Astrocyte (in vitro differentiated cells and primary cell): ENCODE measurements at regions not wholly inside any gene's neighbourhood (a gene's known extent, or its start where the extent isn't known, plus 50 kb on each side); places are given as distances from the start of the nearest gene placed in this dataset.

Experiments
- CTCF ChIP-seq: IDR thresholded peaks from 2 replicates; pipeline ENCODE4 v1.5.1; 2011; ENCODE audit warnings: low read depth, mild to moderate bottlenecking, inconsistent platforms, low read length, moderate library complexity; ENCODE audit not compliant: insufficient read depth
- EZH2 ChIP-seq: IDR thresholded peaks from 2 replicates; pipeline ENCODE4 v1.6.1; 2012; ENCODE audit warnings: mild to moderate bottlenecking, low read length, inconsistent platforms; ENCODE audit not compliant: insufficient read depth

GRCh38 chr6:148614602-148615001 is 132.2 kb upstream of the UST start:
- TF ChIP-seq EZH2: no peak
- TF ChIP-seq CTCF: no peak
